Erythroblast (primary cell): ENCODE measurements at regions not wholly inside any gene's neighbourhood (a gene's known extent, or its start where the extent isn't known, plus 50 kb on each side); places are given as distances from the start of the nearest gene placed in this dataset.

Experiments
- GATA1 ChIP-seq: IDR thresholded peaks from 2 replicates; pipeline ENCODE4 v1.6.1; 2011; ENCODE audit warnings: low read depth, mild to moderate bottlenecking, control low read depth, low read length, moderate library complexity
- POLR2A ChIP-seq: IDR thresholded peaks from 2 replicates; pipeline ENCODE4 v1.6.1; 2011; ENCODE audit warnings: mild to moderate bottlenecking, low read length

DNA sequence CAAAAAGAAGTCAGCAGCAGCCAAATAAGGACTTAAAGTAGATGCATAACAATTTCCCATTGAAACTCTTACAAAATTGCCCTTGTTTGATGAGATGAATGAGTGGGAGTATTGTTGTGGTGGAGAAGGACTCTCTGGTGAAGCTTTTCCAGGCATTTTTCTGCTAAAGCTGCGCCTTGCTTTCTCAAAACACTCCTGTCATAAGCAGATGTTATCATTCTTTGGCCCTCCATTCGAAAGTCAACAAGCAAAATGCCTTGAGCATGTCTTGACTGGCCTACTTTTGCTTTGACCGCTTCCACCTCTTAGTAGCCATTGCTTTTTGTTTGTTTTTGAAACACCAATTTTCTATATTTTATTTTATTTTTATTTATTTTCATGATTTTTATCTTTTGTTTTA lies 340.9 kb upstream of the FGF13 start:
- TF ChIP-seq POLR2A (no peak), GATA1 (no peak)
